Keratinocyte (primary cell): ENCODE measurements at regions not wholly inside any gene's neighbourhood (a gene's known extent, or its start where the extent isn't known, plus 50 kb on each side); places are given as distances from the start of the nearest gene placed in this dataset.

ENCODE experiments used
- DNase-seq: peaks from one replicate; pipeline ENCODE4 v3.0.0-alpha.2; 2011; ENCODE audit warnings: low read depth, missing footprints, low spot score
- FAIRE-seq: peaks from 2 replicates; lab custom pipeline; 2011; peaks lifted over from hg19 to GRCh38; lab: Jason Lieb, UNC
- H2AFZ ChIP-seq: 2 replicates; pipeline ENCODE4 v1.6.0; 2012; ENCODE audit warnings: low read length, control low read depth, inconsistent platforms; ENCODE audit not compliant: control insufficient read depth
- H3K27ac ChIP-seq: 2 replicates; pipeline ENCODE4 v1.5.1; 2011; ENCODE audit warnings: low read length; ENCODE audit not compliant: control insufficient read depth, insufficient read depth
- H3K27me3 ChIP-seq: 3 replicates; pipeline ENCODE4 v1.6.0; 2011; ENCODE audit warnings: low read length; ENCODE audit not compliant: control insufficient read depth, insufficient read depth; ENCODE audit errors: extremely low read depth
- H3K36me3 ChIP-seq, 2 experiments: 2 replicates in 1 of 2; 3 replicates in 1 of 2; pipeline ENCODE4 v1.5.1; 2011; ENCODE audit warnings: low read length in 2 of 2, mild to moderate bottlenecking in 1 of 2; ENCODE audit not compliant: control insufficient read depth in 2 of 2, insufficient read depth in 2 of 2; ENCODE audit errors: extremely low read depth in 1 of 2
- H3K4me1 ChIP-seq: 3 replicates; pipeline ENCODE4 v1.5.1; 2011; ENCODE audit warnings: low read length; ENCODE audit not compliant: control insufficient read depth, insufficient read depth; ENCODE audit errors: extremely low read depth
- H3K4me2 ChIP-seq: 3 replicates; pipeline ENCODE4 v1.6.0; 2011; ENCODE audit warnings: low read depth, low read length; ENCODE audit not compliant: control insufficient read depth, insufficient read depth; ENCODE audit errors: extremely low read depth
- H3K4me3 ChIP-seq, 3 experiments: fragments of 200-600 bp in 1 of 3; sonication (generic) in 1 of 3; 2 replicates in 2 of 3; 3 replicates in 1 of 3; pipeline ENCODE4 v1.5.1; 2011 to 2016; ENCODE audit warnings: low read length in 3 of 3, mild to moderate bottlenecking in 3 of 3, control low read depth in 2 of 3, inconsistent platforms in 1 of 3, low read depth in 1 of 3, mixed read lengths in 1 of 3, mixed run types in 1 of 3, moderate library complexity in 1 of 3; ENCODE audit not compliant: control insufficient read depth in 2 of 3, insufficient read depth in 2 of 3; ENCODE audit errors: extremely low read depth in 1 of 3
- H3K79me2 ChIP-seq: 2 replicates; pipeline ENCODE4 v1.6.0; 2012; ENCODE audit warnings: low read length; ENCODE audit not compliant: control insufficient read depth, insufficient read depth
- H3K9ac ChIP-seq: 3 replicates; pipeline ENCODE4 v1.6.0; 2011; ENCODE audit warnings: low read length; ENCODE audit not compliant: control insufficient read depth, insufficient read depth; ENCODE audit errors: extremely low read depth
- H3K9me1 ChIP-seq: 3 replicates; pipeline ENCODE4 v1.6.0; 2011; ENCODE audit warnings: low read length; ENCODE audit not compliant: control insufficient read depth, insufficient read depth; ENCODE audit errors: extremely low read depth
- H3K9me3 ChIP-seq: 2 replicates; pipeline ENCODE4 v1.5.1; 2012; ENCODE audit warnings: low read depth, low read length; ENCODE audit not compliant: control insufficient read depth
- H4K20me1 ChIP-seq: 3 replicates; pipeline ENCODE4 v1.6.0; 2011; ENCODE audit warnings: low read length; ENCODE audit not compliant: control insufficient read depth, insufficient read depth; ENCODE audit errors: extremely low read depth
- EZH2 ChIP-seq: IDR thresholded peaks from one replicate; pipeline ENCODE4 v1.6.1; 2012; ENCODE audit warnings: inconsistent platforms, mild to moderate bottlenecking, low read length, moderate library complexity
- dilution Hi-C: fragments of 300-500 bp; cut with MboI; formaldehyde crosslinking; loops from one replicate; pipeline ENCODE4 v1.7.0; 2020; ENCODE audit warnings: low sequenced_read_pairs; ENCODE audit not compliant: extremely low pct_ligation_motif_present
- TF ChIP-seq, protein P1 (sequence below), 3 experiments: IDR thresholded peaks in 1 of 3; conservative IDR thresholded peaks in 1 of 3; optimal IDR thresholded peaks in 1 of 3; 2 replicates in 2 of 3; 3 replicates in 1 of 3; pipeline versions ENCODE3 to v1.5.1; 2011; ENCODE audit warnings: low read length in 3 of 3, mild to moderate bottlenecking in 3 of 3, moderate library complexity in 2 of 3, control low read depth in 1 of 3, inconsistent platforms in 1 of 3; ENCODE audit not compliant: insufficient read depth in 2 of 3; ENCODE audit errors: extremely low read depth in 1 of 3

DNA sequence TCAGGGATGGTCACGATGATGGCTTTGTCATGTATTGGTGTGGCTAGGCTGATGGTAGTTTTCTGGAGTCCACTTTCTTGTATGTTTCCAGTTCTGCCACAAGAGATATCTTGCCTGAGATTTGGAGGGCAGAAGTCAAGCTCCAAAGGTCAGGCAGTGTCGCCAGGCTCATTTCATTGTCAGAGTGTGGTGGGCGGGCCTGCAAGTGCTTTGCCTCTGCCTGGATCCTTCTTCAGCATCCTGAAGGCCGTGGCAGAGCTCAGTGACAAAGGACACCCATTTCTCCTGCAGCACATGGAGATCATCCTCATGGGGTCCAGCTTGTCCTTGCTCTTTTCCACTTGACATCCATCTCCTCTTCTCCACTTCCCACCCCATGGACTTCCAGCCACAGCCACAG is 139.7 kb downstream of the SMIM20 start:
- H3K36me3 ChIP-seq, result no peaks in the 10 kb centered on the region
- peaks cover 10% of the 10 kb centered on the region for H3K4me1 ChIP-seq
- H4K20me1 ChIP-seq, result no peaks in the 10 kb centered on the region
- H2AFZ ChIP-seq, result no peak overlapping the region
- no peak for DNase-seq
- no peaks in the 10 kb centered on the region for H3K79me2 ChIP-seq
- dilution Hi-C loops, result no loop called here
- H3K27me3 ChIP-seq, result peaks cover 12% of the 10 kb centered on the region
- no peak overlapping the region for H3K9ac ChIP-seq
- no peak overlapping the region for H3K4me2 ChIP-seq
- H3K4me3 ChIP-seq, result no peak overlapping the region
- TF ChIP-seq, protein P1, sequence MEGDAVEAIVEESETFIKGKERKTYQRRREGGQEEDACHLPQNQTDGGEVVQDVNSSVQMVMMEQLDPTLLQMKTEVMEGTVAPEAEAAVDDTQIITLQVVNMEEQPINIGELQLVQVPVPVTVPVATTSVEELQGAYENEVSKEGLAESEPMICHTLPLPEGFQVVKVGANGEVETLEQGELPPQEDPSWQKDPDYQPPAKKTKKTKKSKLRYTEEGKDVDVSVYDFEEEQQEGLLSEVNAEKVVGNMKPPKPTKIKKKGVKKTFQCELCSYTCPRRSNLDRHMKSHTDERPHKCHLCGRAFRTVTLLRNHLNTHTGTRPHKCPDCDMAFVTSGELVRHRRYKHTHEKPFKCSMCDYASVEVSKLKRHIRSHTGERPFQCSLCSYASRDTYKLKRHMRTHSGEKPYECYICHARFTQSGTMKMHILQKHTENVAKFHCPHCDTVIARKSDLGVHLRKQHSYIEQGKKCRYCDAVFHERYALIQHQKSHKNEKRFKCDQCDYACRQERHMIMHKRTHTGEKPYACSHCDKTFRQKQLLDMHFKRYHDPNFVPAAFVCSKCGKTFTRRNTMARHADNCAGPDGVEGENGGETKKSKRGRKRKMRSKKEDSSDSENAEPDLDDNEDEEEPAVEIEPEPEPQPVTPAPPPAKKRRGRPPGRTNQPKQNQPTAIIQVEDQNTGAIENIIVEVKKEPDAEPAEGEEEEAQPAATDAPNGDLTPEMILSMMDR (optimal IDR thresholded peaks at IDR 0.05 in 1 of 3, IDR thresholded peaks at IDR 0.05 in 1 of 3, conservative IDR thresholded peaks at IDR 0.05 in 1 of 3; ENCODE audit: extremely low read depth in 1 of 3, insufficient read depth in 2 of 3, low read length in 3 of 3), result no peak
- TF ChIP-seq EZH2, result no peak
- no peak for FAIRE-seq
- no peaks in the 10 kb centered on the region for H3K9me1 ChIP-seq
- H3K27ac ChIP-seq, result no peak overlapping the region
- no peaks in the 10 kb centered on the region for H3K9me3 ChIP-seq

DNA sequence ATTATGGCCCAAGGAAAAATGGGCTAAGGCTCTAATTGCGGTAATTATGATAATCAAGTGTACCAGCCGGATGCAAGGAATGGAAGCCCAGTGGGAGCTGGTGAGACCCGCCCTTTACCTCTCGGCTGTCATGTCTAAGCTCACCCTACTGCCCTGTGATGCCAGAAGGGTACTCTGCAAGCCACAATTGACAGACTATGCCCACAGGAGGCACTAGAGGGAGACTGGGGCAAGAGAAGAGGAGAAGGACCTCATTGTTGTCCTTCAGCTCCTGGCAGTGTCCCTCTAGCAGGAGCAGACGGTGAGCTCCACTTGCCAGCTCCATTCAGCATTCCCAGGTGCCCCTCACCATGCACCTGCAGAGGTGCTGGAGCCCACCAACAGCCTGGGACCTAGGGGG is 141.8 kb downstream of the SMIM20 start:
- Histone ChIP-seq H3K4me1 (peaks cover 8% of the 10 kb centered on the region), H3K27ac (no peak overlapping the region), H3K4me2 (no peak overlapping the region), H2AFZ (no peak overlapping the region), H3K36me3 (no peaks in the 10 kb centered on the region), H3K9me3 (no peaks in the 10 kb centered on the region), H3K9ac (no peak overlapping the region), H3K79me2 (no peaks in the 10 kb centered on the region), H3K4me3 (no peak overlapping the region), H3K27me3 (peaks cover 20% of the 10 kb centered on the region), H4K20me1 (peaks cover 3% of the 10 kb centered on the region), H3K9me1 (no peaks in the 10 kb centered on the region)
- FAIRE-seq (no peak), DNase-seq (no peak)
- TF ChIP-seq, protein P1 (optimal IDR thresholded peaks at IDR 0.05 in 1 of 3, IDR thresholded peaks at IDR 0.05 in 1 of 3, conservative IDR thresholded peaks at IDR 0.05 in 1 of 3; ENCODE audit: extremely low read depth in 1 of 3, insufficient read depth in 2 of 3, low read length in 3 of 3), result peak in 2 of 3 experiments; percentile 26 to 43
- TF ChIP-seq EZH2, result no peak
- dilution Hi-C loops, result no loop called here
